MCF 10A (cell line): ENCODE measurements at regions not wholly inside any gene's neighbourhood (a gene's known extent, or its start where the extent isn't known, plus 50 kb on each side); places are given as distances from the start of the nearest gene placed in this dataset.

Source experiments
- BruUV-seq: library from RNA; stranded (reverse); fragments of 400-500 nt; replicated peaks from 2 replicates; lab custom pipeline; 2021; lab: Mats Ljungman, UMichigan
- CTCF ChIA-PET: fragments of 300-600 bp; sonication (Branson Sonifier 250); formaldehyde crosslinking; extraction: SDS; loops from one replicate; lab custom pipeline; 2021; ENCODE audit warnings: antibody characterized with exemption, inconsistent platforms; lab: Yijun Ruan, JAX
- POLR2A ChIA-PET: fragments of 300-600, 350-650 bp; sonication (Branson Sonifier 250); formaldehyde crosslinking; extraction: SDS; loops from one replicate; lab custom pipeline; 2020; ENCODE audit warnings: antibody characterized with exemption, inconsistent platforms; lab: Yijun Ruan, JAX
- DNase-seq: peaks from one replicate; pipeline ENCODE4 v3.0.0-alpha.2; 2018; ENCODE audit not compliant: unreplicated experiment
- H3K27ac Mint-ChIP-seq: one replicate; pipeline ENCODE4 v1.8.0; 2022; ENCODE audit warnings: mild to moderate bottlenecking, low read depth, mixed read lengths; ENCODE audit not compliant: unreplicated experiment
- H3K27me3 Mint-ChIP-seq: one replicate; pipeline ENCODE4 v1.8.0; 2022; ENCODE audit warnings: mixed read lengths; ENCODE audit not compliant: insufficient read depth, unreplicated experiment
- H3K36me3 Mint-ChIP-seq: one replicate; pipeline ENCODE4 v1.8.0; 2022; ENCODE audit warnings: mild to moderate bottlenecking, moderate library complexity, mixed read lengths; ENCODE audit not compliant: insufficient read depth, unreplicated experiment
- H3K4me1 Mint-ChIP-seq: one replicate; pipeline ENCODE4 v1.8.0; 2022; ENCODE audit warnings: mixed read lengths; ENCODE audit not compliant: insufficient read depth, unreplicated experiment
- H3K4me3 Mint-ChIP-seq: one replicate; pipeline ENCODE4 v1.8.0; 2022; ENCODE audit warnings: mild to moderate bottlenecking, moderate library complexity, mixed read lengths; ENCODE audit not compliant: unreplicated experiment
- H3K9me3 Mint-ChIP-seq: one replicate; pipeline ENCODE4 v1.8.0; 2022; ENCODE audit warnings: mixed read lengths; ENCODE audit not compliant: unreplicated experiment
- intact Hi-C: fragments of 100-400 bp; cut with micrococcal nuclease; formaldehyde crosslinking; loops from 2 replicates; pipeline ENCODE4 v1.14.1; 2022
- TF ChIP-seq, protein P1 (sequence below): fragments of 200-600 bp; IDR thresholded peaks from one replicate; pipeline ENCODE4 v1.8.0; 2022; ENCODE audit warnings: antibody characterized with exemption, mild to moderate bottlenecking; ENCODE audit not compliant: unreplicated experiment

DNA sequence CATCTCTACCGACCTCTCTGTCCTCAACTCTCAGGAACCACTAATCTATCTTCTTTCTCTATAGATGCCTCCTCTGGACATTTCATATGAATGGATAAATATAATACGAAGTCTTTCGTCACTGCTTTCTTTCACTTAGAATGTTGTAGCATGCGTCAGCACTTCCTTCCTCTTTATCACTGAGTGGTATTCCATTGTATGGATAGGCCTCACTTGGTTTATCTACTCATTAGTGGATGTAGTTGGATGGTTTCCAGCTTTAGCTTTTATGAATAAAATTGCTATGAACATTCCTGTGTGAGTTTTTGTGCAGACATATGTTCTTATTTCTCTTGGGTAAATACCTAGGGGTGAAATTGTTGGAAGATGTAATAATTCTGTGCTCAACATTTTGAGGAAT is 528.2 kb upstream of the FAT1 start:
- no peak for DNase-seq
- Mint-ChIP-seq H3K27me3 (no peaks in the 10 kb centered on the region), H3K36me3 (no peaks in the 10 kb centered on the region), H3K4me3 (no peak overlapping the region), H3K27ac (no peak overlapping the region), H3K9me3 (peaks cover 6% of the 10 kb centered on the region), H3K4me1 (no peaks in the 10 kb centered on the region)
- intact Hi-C loops: no loop called here
- BruUV-seq: no TSS peak
- POLR2A ChIA-PET: interaction anchor here (1.3 kb wide), 1 partner anchor 14 kb away, joined by 3 read pairs; no protein-coding TSS in a partner anchor
- CTCF ChIA-PET: no interaction called here
- TF ChIP-seq, protein P1, sequence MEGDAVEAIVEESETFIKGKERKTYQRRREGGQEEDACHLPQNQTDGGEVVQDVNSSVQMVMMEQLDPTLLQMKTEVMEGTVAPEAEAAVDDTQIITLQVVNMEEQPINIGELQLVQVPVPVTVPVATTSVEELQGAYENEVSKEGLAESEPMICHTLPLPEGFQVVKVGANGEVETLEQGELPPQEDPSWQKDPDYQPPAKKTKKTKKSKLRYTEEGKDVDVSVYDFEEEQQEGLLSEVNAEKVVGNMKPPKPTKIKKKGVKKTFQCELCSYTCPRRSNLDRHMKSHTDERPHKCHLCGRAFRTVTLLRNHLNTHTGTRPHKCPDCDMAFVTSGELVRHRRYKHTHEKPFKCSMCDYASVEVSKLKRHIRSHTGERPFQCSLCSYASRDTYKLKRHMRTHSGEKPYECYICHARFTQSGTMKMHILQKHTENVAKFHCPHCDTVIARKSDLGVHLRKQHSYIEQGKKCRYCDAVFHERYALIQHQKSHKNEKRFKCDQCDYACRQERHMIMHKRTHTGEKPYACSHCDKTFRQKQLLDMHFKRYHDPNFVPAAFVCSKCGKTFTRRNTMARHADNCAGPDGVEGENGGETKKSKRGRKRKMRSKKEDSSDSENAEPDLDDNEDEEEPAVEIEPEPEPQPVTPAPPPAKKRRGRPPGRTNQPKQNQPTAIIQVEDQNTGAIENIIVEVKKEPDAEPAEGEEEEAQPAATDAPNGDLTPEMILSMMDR: no peak

DNA sequence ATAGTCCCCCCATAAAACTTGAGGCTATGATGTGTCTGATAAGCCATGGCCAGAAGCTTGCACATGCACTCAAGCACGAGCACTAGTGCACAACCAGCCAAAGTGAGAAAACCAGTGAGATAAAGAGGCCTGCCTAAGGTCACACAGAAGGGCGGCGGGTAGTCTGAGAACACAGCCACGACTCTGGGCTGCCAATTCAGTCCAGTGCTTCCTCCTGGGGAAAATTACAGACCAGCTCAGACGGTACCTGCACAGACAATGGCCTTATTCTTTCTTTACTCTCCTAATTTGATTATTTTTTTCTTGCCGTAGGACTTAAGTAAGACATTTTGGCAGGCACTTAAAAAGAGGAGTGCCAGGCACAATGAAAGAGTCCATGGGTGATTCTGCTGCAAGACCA is 533.2 kb upstream of the FAT1 start:
- Mint-ChIP-seq H3K27ac (no peak overlapping the region), H3K27me3 (no peaks in the 10 kb centered on the region), H3K9me3 (no peaks in the 10 kb centered on the region), H3K36me3 (no peaks in the 10 kb centered on the region), H3K4me3 (no peak overlapping the region), H3K4me1 (no peaks in the 10 kb centered on the region)
- TF ChIP-seq, protein P1: no peak
- BruUV-seq: no TSS peak
- intact Hi-C loops: no loop called here
- POLR2A ChIA-PET: no interaction called here
- DNase-seq: no peak
- CTCF ChIA-PET: no interaction called here

DNA sequence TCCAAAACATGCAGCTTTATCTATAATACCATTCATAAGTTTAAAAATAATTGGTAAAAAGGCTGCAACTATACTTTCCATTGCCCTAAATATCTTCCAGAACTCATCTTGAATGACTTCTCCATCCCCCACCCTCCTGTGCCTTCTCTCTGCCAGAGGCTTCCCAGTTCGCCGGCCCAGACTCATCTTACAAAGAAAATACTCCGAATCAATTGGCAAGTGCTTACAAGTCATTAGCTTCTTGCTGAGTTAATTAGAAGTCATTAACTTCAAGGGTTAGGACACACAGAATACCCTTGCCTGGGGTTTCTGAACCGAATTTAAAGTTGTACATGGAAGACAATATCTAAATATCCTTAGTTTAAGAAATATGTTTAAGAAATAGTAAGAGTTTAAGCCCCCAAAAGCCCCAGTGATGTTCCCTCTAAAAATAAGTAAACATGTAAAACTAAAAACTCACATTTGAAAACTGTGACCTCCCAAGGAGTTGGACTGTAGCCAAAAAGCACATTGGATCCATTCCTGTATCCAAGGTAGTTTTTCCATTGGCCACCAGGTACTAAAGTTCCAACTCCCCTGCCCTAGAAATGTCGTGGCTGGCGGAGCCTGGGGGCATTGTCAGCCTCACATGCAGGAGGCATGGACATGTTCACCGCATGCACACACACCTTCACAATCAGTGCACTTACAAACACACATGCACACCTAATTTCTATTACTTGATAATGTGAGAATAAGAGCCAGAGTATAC is 535.2 kb upstream of the FAT1 start:
- POLR2A ChIA-PET: interaction anchor here (1.2 kb wide), 1 partner anchor 12 kb away, joined by 3 read pairs; no protein-coding TSS in a partner anchor
- Mint-ChIP-seq H3K9me3 (no peaks in the 10 kb centered on the region), H3K27me3 (no peaks in the 10 kb centered on the region), H3K4me1 (no peaks in the 10 kb centered on the region), H3K4me3 (no peak overlapping the region), H3K27ac (no peak overlapping the region), H3K36me3 (no peaks in the 10 kb centered on the region)
- TF ChIP-seq, protein P1: no peak
- no peak for DNase-seq
- BruUV-seq: no TSS peak
- intact Hi-C loops: no loop called here
- CTCF ChIA-PET: interaction anchor here (0.5 kb wide), 1 partner anchor 16 kb away, joined by 3 read pairs; no protein-coding TSS in a partner anchor

DNA sequence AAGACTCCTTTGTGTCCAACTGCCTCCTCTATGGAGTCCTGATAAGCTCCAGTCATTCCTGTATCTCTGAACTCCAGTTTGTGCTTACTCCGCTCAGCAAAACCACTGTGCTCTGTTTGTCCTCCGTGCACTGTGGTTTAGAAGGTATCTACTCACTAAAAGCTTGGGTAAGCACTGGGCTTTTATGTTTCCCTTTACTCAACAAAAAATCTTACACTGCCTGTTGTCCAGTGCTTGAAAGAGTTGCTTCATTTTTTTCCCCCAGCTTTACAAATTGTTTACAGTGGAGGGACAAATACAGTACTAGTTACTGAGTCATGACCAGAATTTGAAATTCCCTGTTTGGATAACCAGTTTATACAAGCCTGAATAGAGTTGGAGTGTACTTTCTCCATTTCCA is 545.3 kb upstream of the FAT1 start:
- DNase-seq: peak; percentile 22
- ChIA-PET CTCF (no interaction called here), POLR2A (no interaction called here)
- no peaks in the 10 kb centered on the region for H3K27me3 Mint-ChIP-seq
- H3K9me3 Mint-ChIP-seq: no peaks in the 10 kb centered on the region
- H3K36me3 Mint-ChIP-seq: no peaks in the 10 kb centered on the region
- no peak overlapping the region for H3K27ac Mint-ChIP-seq
- H3K4me3 Mint-ChIP-seq: no peak overlapping the region
- H3K4me1 Mint-ChIP-seq: no peaks in the 10 kb centered on the region
- TF ChIP-seq, protein P1: no peak
- intact Hi-C loops: no loop called here
- no TSS peak for BruUV-seq
